ENCODE measurements at regions not wholly inside any gene's neighbourhood (a gene's known extent, or its start where the extent isn't known, plus 50 kb on each side); places are given as distances from the start of the nearest gene placed in this dataset.

DNA sequence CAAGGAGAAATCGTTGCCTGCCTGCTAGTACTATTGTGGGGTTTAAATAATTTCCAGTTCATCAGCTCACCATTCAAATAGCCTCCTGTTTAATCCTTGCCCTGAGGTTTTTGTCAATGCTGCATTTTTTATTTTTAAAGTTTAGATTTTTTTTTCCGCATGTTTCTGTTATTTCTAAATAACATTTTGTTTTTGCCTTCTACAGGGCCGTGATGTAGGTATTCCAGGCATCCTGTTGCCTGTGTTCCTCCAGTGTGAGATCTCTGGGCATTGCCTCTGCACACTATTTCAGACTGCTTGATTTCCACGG lies 124.3 kb downstream of the HSD17B3 start:
- TF ChIP-seq, protein P1, sequence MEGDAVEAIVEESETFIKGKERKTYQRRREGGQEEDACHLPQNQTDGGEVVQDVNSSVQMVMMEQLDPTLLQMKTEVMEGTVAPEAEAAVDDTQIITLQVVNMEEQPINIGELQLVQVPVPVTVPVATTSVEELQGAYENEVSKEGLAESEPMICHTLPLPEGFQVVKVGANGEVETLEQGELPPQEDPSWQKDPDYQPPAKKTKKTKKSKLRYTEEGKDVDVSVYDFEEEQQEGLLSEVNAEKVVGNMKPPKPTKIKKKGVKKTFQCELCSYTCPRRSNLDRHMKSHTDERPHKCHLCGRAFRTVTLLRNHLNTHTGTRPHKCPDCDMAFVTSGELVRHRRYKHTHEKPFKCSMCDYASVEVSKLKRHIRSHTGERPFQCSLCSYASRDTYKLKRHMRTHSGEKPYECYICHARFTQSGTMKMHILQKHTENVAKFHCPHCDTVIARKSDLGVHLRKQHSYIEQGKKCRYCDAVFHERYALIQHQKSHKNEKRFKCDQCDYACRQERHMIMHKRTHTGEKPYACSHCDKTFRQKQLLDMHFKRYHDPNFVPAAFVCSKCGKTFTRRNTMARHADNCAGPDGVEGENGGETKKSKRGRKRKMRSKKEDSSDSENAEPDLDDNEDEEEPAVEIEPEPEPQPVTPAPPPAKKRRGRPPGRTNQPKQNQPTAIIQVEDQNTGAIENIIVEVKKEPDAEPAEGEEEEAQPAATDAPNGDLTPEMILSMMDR (conservative IDR thresholded peaks at IDR 0.05 in 1 of 2, IDR thresholded peaks at IDR 0.05 in 1 of 2; ENCODE audit: low read depth in 1 of 2, low read length in 2 of 2), result no peak
- no peak for TF ChIP-seq EZH2 (IDR thresholded peaks at IDR 0.05; ENCODE audit: low read length, missing control alignments)
